Astrocyte of the spinal cord (primary cell): ENCODE measurements at regions not wholly inside any gene's neighbourhood (a gene's known extent, or its start where the extent isn't known, plus 50 kb on each side); places are given as distances from the start of the nearest gene placed in this dataset.

Experiments
- DNase-seq: peaks from one replicate; pipeline ENCODE4 v3.0.0; 2011; ENCODE audit warnings: low read depth, low spot score
- H3K4me3 ChIP-seq: 2 replicates; pipeline ENCODE4 v1.5.1; 2011; ENCODE audit warnings: low read depth, mild to moderate bottlenecking, low read length, moderate library complexity
- CTCF ChIP-seq: IDR thresholded peaks from 2 replicates; pipeline ENCODE4 v1.5.1; 2012; ENCODE audit warnings: low read depth, mild to moderate bottlenecking, low read length, inconsistent platforms
- in situ Hi-C: cut with HindIII; loops from 2 replicates; pipeline ENCODE4 v1.10.0; 2017; ENCODE audit warnings: low sequenced_read_pairs

- DNase-seq, result no peak
- H3K4me3 ChIP-seq, result no peak overlapping the region
- TF ChIP-seq CTCF, result no peak
- in situ Hi-C loops, result no loop called here
Measured at GRCh38 chr5:31124026-31124425, 69.5 kb upstream of the CDH6 start.

- TF ChIP-seq CTCF, result no peak
- peak; percentile 86 for DNase-seq
- in situ Hi-C loops, result no loop called here
- H3K4me3 ChIP-seq, result no peak overlapping the region
Measured at GRCh38 chr5:31122998-31123951, 70.2 kb upstream of the CDH6 start.

GRCh38 chr5:31121224-31121623 lies 72.3 kb upstream of the CDH6 start:
- no peak overlapping the region for H3K4me3 ChIP-seq
- in situ Hi-C loops, result no loop called here
- TF ChIP-seq CTCF, result no peak
- no peak for DNase-seq

GRCh38 chr5:31120642-31120948 lies 72.9 kb upstream of the CDH6 start:
- in situ Hi-C loops, result no loop called here
- TF ChIP-seq CTCF, result no peak

GRCh38 chr5:31119938-31120641 lies 73.4 kb upstream of the CDH6 start:
- H3K4me3 ChIP-seq, result no peak overlapping the region
- no peak for TF ChIP-seq CTCF
- DNase-seq, result peak; percentile 48
- in situ Hi-C loops, result no loop called here

More at GRCh38 chr5:31120642-31120948, 72.9 kb upstream of the CDH6 start:
- no peak overlapping the region for H3K4me3 ChIP-seq
- no peak for DNase-seq

- no peak for TF ChIP-seq CTCF
Measured at GRCh38 chr5:31116466-31117031, 76.9 kb upstream of the CDH6 start.

More at GRCh38 chr5:31116466-31117031, 76.9 kb upstream of the CDH6 start:
- DNase-seq, result no peak
- in situ Hi-C loops, result no loop called here
- H3K4me3 ChIP-seq, result no peak overlapping the region
